ENCODE measurements at regions not wholly inside any gene's neighbourhood (a gene's known extent, or its start where the extent isn't known, plus 50 kb on each side); places are given as distances from the start of the nearest gene placed in this dataset.

GRCh38 chr10:33843379-33843778 is 508.9 kb upstream of the NRP1 start:
- 89 to 91% methylated on average over 3 of the region's 3 CpGs for WGBS, 2 donors
- Histone ChIP-seq H3K27ac (no peak overlapping the region), H3K36me3 (no peaks in the 10 kb centered on the region), H3K9me3 (peaks cover 0 to 12% (median 0%) of the 10 kb centered on the region in 11 donors), H3K4me3 (no peak overlapping the region), H3K27me3 (no peaks in the 10 kb centered on the region), H3K4me1 (no peaks in the 10 kb centered on the region)
- ATAC-seq, result no peak
- DNase-seq, result no peak
- intact Hi-C loops (cut with DNase I), result no loop called here
- TF ChIP-seq CTCF (IDR thresholded peaks at IDR 0.05), result no peak

GRCh38 chr10:33841678-33842077 is 507.2 kb upstream of the NRP1 start:
- WGBS, 2 donors, result 89 to 93% methylated on average over 2 of the region's 2 CpGs
- no peak for DNase-seq
- intact Hi-C loops (cut with DNase I), result no loop called here
- no peak for ATAC-seq
- Histone ChIP-seq H3K36me3 (no peaks in the 10 kb centered on the region), H3K4me3 (no peak overlapping the region), H3K27me3 (no peaks in the 10 kb centered on the region), H3K9me3 (peaks cover 0 to 12% (median 0%) of the 10 kb centered on the region in 11 donors), H3K27ac (no peak overlapping the region), H3K4me1 (no peaks in the 10 kb centered on the region)
- TF ChIP-seq CTCF (IDR thresholded peaks at IDR 0.05), result no peak

GRCh38 chr10:33838731-33839130 is 504.3 kb upstream of the NRP1 start:
- Histone ChIP-seq H3K4me3 (no peak overlapping the region), H3K27me3 (no peaks in the 10 kb centered on the region), H3K36me3 (no peaks in the 10 kb centered on the region), H3K4me1 (no peaks in the 10 kb centered on the region), H3K9me3 (peaks cover 0 to 7% (median 0%) of the 10 kb centered on the region in 11 donors), H3K27ac (no peak overlapping the region)
- ATAC-seq (no peak), DNase-seq (no peak)
- no peak for TF ChIP-seq CTCF (IDR thresholded peaks at IDR 0.05)
- WGBS, 2 donors, result 82 to 97% methylated on average over 3 of the region's 3 CpGs
- intact Hi-C loops (cut with DNase I), result no loop called here

GRCh38 chr10:33837736-33838135 is 503.3 kb upstream of the NRP1 start:
- Histone ChIP-seq H3K27ac (no peak overlapping the region), H3K9me3 (no peaks in the 10 kb centered on the region), H3K27me3 (no peaks in the 10 kb centered on the region), H3K4me3 (no peak overlapping the region), H3K4me1 (no peaks in the 10 kb centered on the region), H3K36me3 (no peaks in the 10 kb centered on the region)
- intact Hi-C loops (cut with DNase I), result no loop called here
- ATAC-seq (peak in 3 of 8 donors; percentile 29 to 58 (median 49)), DNase-seq (no peak)
- WGBS, 2 donors, result 70 to 78% methylated on average over 6 of the region's 6 CpGs
- peak in 3 of 9 donors; percentile 12 to 18 (median 17) for TF ChIP-seq CTCF (IDR thresholded peaks at IDR 0.05)
